OCI-LY1 (cell line): ENCODE measurements at regions not wholly inside any gene's neighbourhood (a gene's known extent, or its start where the extent isn't known, plus 50 kb on each side); places are given as distances from the start of the nearest gene placed in this dataset.

Experiments used
- H2AFZ ChIP-seq: fragments of 200-600 bp; sonication (generic), shearing (Covaris generic); 2 replicates; pipeline ENCODE4 v1.6.0; 2014; ENCODE audit warnings: antibody characterized with exemption, mild to moderate bottlenecking, low read length
- H3F3A ChIP-seq: fragments of 200-600 bp; sonication (generic), shearing (Covaris generic); 2 replicates; pipeline ENCODE4 v1.6.0; 2014; ENCODE audit warnings: mild to moderate bottlenecking, antibody characterized with exemption, low read length, moderate library complexity; ENCODE audit not compliant: insufficient read depth
- H3K27ac ChIP-seq: fragments of 200-600 bp; sonication (generic); 2 replicates; pipeline ENCODE4 v1.5.1; 2014; ENCODE audit warnings: low read length, mixed run types, mild to moderate bottlenecking, low read depth; ENCODE audit not compliant: poor library complexity, severe bottlenecking
- H3K27me3 ChIP-seq: fragments of 200-600 bp; sonication (generic); 2 replicates; pipeline ENCODE4 v1.6.0; 2014; ENCODE audit warnings: antibody characterized with exemption, mild to moderate bottlenecking, low read length, moderate library complexity; ENCODE audit not compliant: insufficient read depth
- H3K36me3 ChIP-seq: fragments of 200-600 bp; sonication (generic); 2 replicates; pipeline ENCODE4 v1.6.1; 2014; ENCODE audit warnings: mild to moderate bottlenecking, antibody characterized with exemption, low read length, moderate library complexity, mixed read lengths; ENCODE audit not compliant: insufficient read depth
- H3K4me1 ChIP-seq: fragments of 200-600 bp; sonication (generic); 2 replicates; pipeline ENCODE4 v1.5.1; 2014; ENCODE audit warnings: mild to moderate bottlenecking, low read length, moderate library complexity; ENCODE audit not compliant: insufficient read depth, severe bottlenecking
- H3K4me2 ChIP-seq: fragments of 200-600 bp; sonication (generic), shearing (Covaris generic); 2 replicates; pipeline ENCODE4 v1.6.1; 2014; ENCODE audit warnings: low read length
- H3K4me3 ChIP-seq: fragments of 200-600 bp; sonication (generic); 2 replicates; pipeline ENCODE4 v1.5.1; 2014; ENCODE audit warnings: low read length, low read depth, mild to moderate bottlenecking, mixed read lengths; ENCODE audit not compliant: poor library complexity, severe bottlenecking
- H3K79me2 ChIP-seq: fragments of 200-600 bp; shearing (Covaris generic); 2 replicates; pipeline ENCODE4 v1.6.1; 2016; ENCODE audit warnings: mixed run types, low read length, mixed read lengths; ENCODE audit not compliant: insufficient read depth
- H3K9ac ChIP-seq: fragments of 200-600 bp; sonication (generic), shearing (Covaris generic); 2 replicates; pipeline ENCODE4 v1.6.1; 2014; ENCODE audit warnings: mild to moderate bottlenecking, low read length, mixed read lengths
- H3K9me2 ChIP-seq: fragments of 200-600 bp; sonication (generic), shearing (Covaris generic); 2 replicates; pipeline ENCODE4 v1.6.1; 2014; ENCODE audit warnings: low read depth, mild to moderate bottlenecking, low read length, mixed read lengths
- H3K9me3 ChIP-seq: fragments of 200-600 bp; shearing (Covaris generic); 2 replicates; pipeline ENCODE4 v1.6.1; 2014; ENCODE audit warnings: low read length, mixed read lengths
- H4K20me1 ChIP-seq: fragments of 200-600 bp; sonication (generic), shearing (Covaris generic); 2 replicates; pipeline ENCODE4 v1.6.0; 2016; ENCODE audit warnings: mild to moderate bottlenecking, low read length; ENCODE audit not compliant: insufficient read depth
- CTCF ChIP-seq: fragments of 200-600 bp; sonication (generic), shearing (Covaris generic); IDR thresholded peaks from 2 replicates; pipeline ENCODE4 v1.5.1; 2017; ENCODE audit warnings: mild to moderate bottlenecking, antibody characterized with exemption, low read length, moderate library complexity, mixed read lengths
- EZH2 ChIP-seq: fragments of 200-600 bp; sonication (generic), shearing (Covaris generic); IDR thresholded peaks from 2 replicates; pipeline ENCODE4 v1.8.0; 2017; ENCODE audit warnings: borderline replicate concordance, mixed run types, mild to moderate bottlenecking, antibody characterized with exemption, low read length, moderate library complexity, mixed read lengths

- no peaks in the 10 kb centered on the region for H3F3A ChIP-seq
- H3K4me3 ChIP-seq: no peak overlapping the region
- no peak overlapping the region for H3K9ac ChIP-seq
- no peaks in the 10 kb centered on the region for H3K4me1 ChIP-seq
- H3K27me3 ChIP-seq: peaks cover 5% of the 10 kb centered on the region; the same call in 1 of the 2 replicates
- no peaks in the 10 kb centered on the region for H3K79me2 ChIP-seq
- no peaks in the 10 kb centered on the region for H3K36me3 ChIP-seq
- no peaks in the 10 kb centered on the region for H4K20me1 ChIP-seq
- H3K27ac ChIP-seq: no peak overlapping the region
- TF ChIP-seq CTCF (no peak), EZH2 (no peak)
- no peaks in the 10 kb centered on the region for H3K9me2 ChIP-seq
- H2AFZ ChIP-seq: no peak overlapping the region
- H3K9me3 ChIP-seq: no peaks in the 10 kb centered on the region
- H3K4me2 ChIP-seq: no peak overlapping the region
Observed at GRCh38 chr9:129497005-129497812, 123.7 kb downstream of the C9orf50 start.

- H3K27me3 ChIP-seq: peaks cover 5% of the 10 kb centered on the region; the same call in 1 of the 2 replicates
- H3K79me2 ChIP-seq: no peaks in the 10 kb centered on the region
- TF ChIP-seq EZH2 (no peak), CTCF (no peak)
- peak overlapping the region; percentile 5; the same call in 1 of the 2 replicates for H3K4me2 ChIP-seq
- no peak overlapping the region for H3K4me3 ChIP-seq
- H2AFZ ChIP-seq: no peak overlapping the region
- no peaks in the 10 kb centered on the region for H3F3A ChIP-seq
- H3K9ac ChIP-seq: no peak overlapping the region
- H3K4me1 ChIP-seq: no peaks in the 10 kb centered on the region
- no peaks in the 10 kb centered on the region for H3K36me3 ChIP-seq
- no peaks in the 10 kb centered on the region for H3K9me3 ChIP-seq
- H3K9me2 ChIP-seq: no peaks in the 10 kb centered on the region
- H4K20me1 ChIP-seq: no peaks in the 10 kb centered on the region
- H3K27ac ChIP-seq: no peak overlapping the region
Observed at GRCh38 chr9:129496473-129497004, 124.4 kb downstream of the C9orf50 start.

- Histone ChIP-seq H3K36me3 (no peaks in the 10 kb centered on the region), H3K9me3 (no peaks in the 10 kb centered on the region), H2AFZ (no peak overlapping the region), H3K27me3 (peaks cover 5% of the 10 kb centered on the region; the same call in 1 of the 2 replicates), H4K20me1 (no peaks in the 10 kb centered on the region), H3K9me2 (no peaks in the 10 kb centered on the region), H3K4me2 (peak overlapping the region; percentile 5; the same call in 1 of the 2 replicates), H3K9ac (no peak overlapping the region), H3F3A (no peaks in the 10 kb centered on the region), H3K79me2 (no peaks in the 10 kb centered on the region), H3K4me3 (no peak overlapping the region), H3K27ac (no peak overlapping the region), H3K4me1 (no peaks in the 10 kb centered on the region)
- no peak for TF ChIP-seq EZH2
- no peak for TF ChIP-seq CTCF
Observed at GRCh38 chr9:129495620-129496472, 125.1 kb downstream of the C9orf50 start.
